Transverse colon (tissue), 4 donors: ENCODE measurements at regions not wholly inside any gene's neighbourhood (a gene's known extent, or its start where the extent isn't known, plus 50 kb on each side); places are given as distances from the start of the nearest gene placed in this dataset.

ENCODE experiments used
- DNase-seq: peaks from one replicate; pipeline ENCODE4 v3.0.0-alpha.2; 2019
- H3K27ac ChIP-seq, 4 donors: fragments of 200-600 bp; sonication (generic); 2 replicates each; pipeline ENCODE4 v1.5.1; 2016 to 2018; ENCODE audit warnings: inconsistent platforms in 4 of 4
- H3K27me3 ChIP-seq: fragments of 200-600 bp; sonication (generic); 2 replicates; pipeline ENCODE4 v1.5.1; 2017; ENCODE audit warnings: inconsistent platforms
- H3K36me3 ChIP-seq, 4 donors: fragments of 200-600 bp; sonication (generic); 2 replicates each; pipeline ENCODE4 v1.5.1; 2017 to 2019; ENCODE audit warnings: inconsistent platforms in 4 of 4
- H3K4me1 ChIP-seq, 4 donors: fragments of 200-600 bp; sonication (generic); 2 replicates each; pipeline ENCODE4 v1.5.1; 2017 to 2020; ENCODE audit warnings: inconsistent platforms in 4 of 4
- H3K4me3 ChIP-seq, 4 donors: fragments of 200-600 bp; sonication (generic); 1 replicate in 1 of 4; 2 replicates in 3 of 4; pipeline versions ENCODE4 v1.5.1 to v1.6.1; 2017 to 2019; ENCODE audit warnings: inconsistent platforms in 4 of 4
- H3K9me3 ChIP-seq, 2 donors: fragments of 200-600 bp; sonication (generic); 2 replicates each; pipeline ENCODE4 v1.5.1; 2017 to 2019; ENCODE audit warnings: inconsistent platforms in 2 of 2
- EP300 ChIP-seq: sonication (generic); formaldehyde crosslinking; IDR thresholded peaks from one replicate; pipeline ENCODE4 v1.6.1; 2017; ENCODE audit warnings: antibody characterized with exemption, low read depth
- POLR2A ChIP-seq: fragments of 450-650 bp; IDR thresholded peaks from one replicate; pipeline ENCODE4 v1.6.1; 2016; ENCODE audit warnings: antibody characterized with exemption, mild to moderate bottlenecking, moderate library complexity
- POLR2AphosphoS5 ChIP-seq, 3 donors: sonication (generic); formaldehyde crosslinking; IDR thresholded peaks; one replicate each; pipeline ENCODE4 v1.6.1; 2016; ENCODE audit warnings: antibody characterized with exemption in 3 of 3
- WGBS, 2 donors: methylation state at CpG; one replicate each; pipeline ENCODE4 v1.1.5; 2018; ENCODE audit warnings: low coverage in 1 of 2; 5-methylcytosine and 5-hydroxymethylcytosine counted together
- in situ Hi-C, 4 donors: fragments of 200-750 bp; cut with MboI; loops; one replicate each; pipeline versions ENCODE4 v1.15.0 to v1.15.1; 2017; ENCODE audit warnings: low sequenced_read_pairs in 3 of 4, low pct_ligation_motif_present in 1 of 4, low pct_unique_long_range_greater_than_20kb in 1 of 4
- intact Hi-C: fragments of 100-400 bp; cut with DNase I; formaldehyde crosslinking; loops from one replicate; pipeline ENCODE4 v1.15.1; 2023; ENCODE audit warnings: low total_unique reads
- TF ChIP-seq, protein P1 (sequence below), 5 experiments: fragments of 200-600 bp in 3 of 5; fragments of 450-650 bp in 2 of 5; sonication (generic) in 3 of 5; IDR thresholded peaks; 1 replicate in 2 of 5; 2 replicates in 3 of 5; pipeline ENCODE4 v1.5.1; 2016 to 2017; ENCODE audit warnings: antibody characterized with exemption in 5 of 5, inconsistent platforms in 3 of 5, mild to moderate bottlenecking in 2 of 5, moderate library complexity in 1 of 5

- Histone ChIP-seq H3K27me3 (no peaks in the 10 kb centered on the region), H3K9me3 (no peaks in the 10 kb centered on the region), H3K27ac (no peak overlapping the region), H3K36me3 (no peaks in the 10 kb centered on the region), H3K4me3 (no peak overlapping the region), H3K4me1 (no peaks in the 10 kb centered on the region)
- intact Hi-C loops, result no loop called here
- WGBS, 2 donors, result 82 to 87% methylated on average over 2 to 5 of the region's 5 CpGs
- TF ChIP-seq POLR2A, result no peak
- TF ChIP-seq, protein P1, sequence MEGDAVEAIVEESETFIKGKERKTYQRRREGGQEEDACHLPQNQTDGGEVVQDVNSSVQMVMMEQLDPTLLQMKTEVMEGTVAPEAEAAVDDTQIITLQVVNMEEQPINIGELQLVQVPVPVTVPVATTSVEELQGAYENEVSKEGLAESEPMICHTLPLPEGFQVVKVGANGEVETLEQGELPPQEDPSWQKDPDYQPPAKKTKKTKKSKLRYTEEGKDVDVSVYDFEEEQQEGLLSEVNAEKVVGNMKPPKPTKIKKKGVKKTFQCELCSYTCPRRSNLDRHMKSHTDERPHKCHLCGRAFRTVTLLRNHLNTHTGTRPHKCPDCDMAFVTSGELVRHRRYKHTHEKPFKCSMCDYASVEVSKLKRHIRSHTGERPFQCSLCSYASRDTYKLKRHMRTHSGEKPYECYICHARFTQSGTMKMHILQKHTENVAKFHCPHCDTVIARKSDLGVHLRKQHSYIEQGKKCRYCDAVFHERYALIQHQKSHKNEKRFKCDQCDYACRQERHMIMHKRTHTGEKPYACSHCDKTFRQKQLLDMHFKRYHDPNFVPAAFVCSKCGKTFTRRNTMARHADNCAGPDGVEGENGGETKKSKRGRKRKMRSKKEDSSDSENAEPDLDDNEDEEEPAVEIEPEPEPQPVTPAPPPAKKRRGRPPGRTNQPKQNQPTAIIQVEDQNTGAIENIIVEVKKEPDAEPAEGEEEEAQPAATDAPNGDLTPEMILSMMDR (IDR thresholded peaks at IDR 0.05), result no peak
- TF ChIP-seq EP300, result no peak
- TF ChIP-seq POLR2AphosphoS5 (IDR thresholded peaks at IDR 0.05), result no peak
- in situ Hi-C loops, result no loop called here
- DNase-seq, result no peak
Observed at GRCh38 chr15:96124436-96124835, 206.1 kb upstream of the NR2F2 start.

GRCh38 chr15:96125721-96126415, 204.6 kb upstream of the NR2F2 start:
- H3K27ac ChIP-seq, result no peak overlapping the region
- in situ Hi-C loops (no loop called here), intact Hi-C loops (no loop called here)
- H3K27me3 ChIP-seq, result no peaks in the 10 kb centered on the region
- TF ChIP-seq POLR2A (no peak), EP300 (no peak), POLR2AphosphoS5 (IDR thresholded peaks at IDR 0.05) (no peak)
- TF ChIP-seq, protein P1 (IDR thresholded peaks at IDR 0.05), result no peak
- H3K4me1 ChIP-seq, result no peaks in the 10 kb centered on the region
- H3K9me3 ChIP-seq, result no peaks in the 10 kb centered on the region
- no peak overlapping the region for H3K4me3 ChIP-seq
- no peaks in the 10 kb centered on the region for H3K36me3 ChIP-seq
- WGBS, 2 donors, result 71 to 89% methylated on average over 1 to 5 of the region's 5 CpGs
- no peak for DNase-seq

DNA sequence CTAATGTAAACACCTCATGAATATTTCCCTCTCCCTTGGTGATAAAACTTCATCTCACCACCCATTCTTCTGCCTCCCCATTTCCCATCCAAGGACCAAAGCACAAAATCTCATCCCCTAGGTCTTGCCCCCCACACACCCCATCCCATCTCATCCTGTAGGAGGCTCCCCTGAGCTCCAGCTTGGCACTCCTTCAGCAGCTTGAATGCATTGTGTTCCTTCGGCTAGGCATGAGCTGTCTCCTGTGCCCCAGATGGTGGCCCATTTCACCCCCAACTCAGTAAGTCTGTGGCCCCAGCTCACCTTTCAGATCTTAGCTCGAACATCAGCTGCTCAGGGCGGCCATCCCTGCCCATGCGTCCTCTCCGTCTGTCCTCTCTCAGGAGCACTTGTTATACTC, 203.6 kb upstream of the NR2F2 start:
- intact Hi-C loops, result no loop called here
- in situ Hi-C loops, result no loop called here
- H3K36me3 ChIP-seq, result no peaks in the 10 kb centered on the region
- 89 to 100% methylated on average over 4 to 5 of the region's 5 CpGs for WGBS, 2 donors
- H3K27ac ChIP-seq, result no peak overlapping the region
- H3K9me3 ChIP-seq, result no peaks in the 10 kb centered on the region
- TF ChIP-seq POLR2A (no peak), POLR2AphosphoS5 (IDR thresholded peaks at IDR 0.05) (no peak), EP300 (no peak)
- TF ChIP-seq, protein P1 (IDR thresholded peaks at IDR 0.05), result no peak
- DNase-seq, result no peak
- no peaks in the 10 kb centered on the region for H3K27me3 ChIP-seq
- H3K4me1 ChIP-seq, result no peaks in the 10 kb centered on the region
- no peak overlapping the region for H3K4me3 ChIP-seq

DNA sequence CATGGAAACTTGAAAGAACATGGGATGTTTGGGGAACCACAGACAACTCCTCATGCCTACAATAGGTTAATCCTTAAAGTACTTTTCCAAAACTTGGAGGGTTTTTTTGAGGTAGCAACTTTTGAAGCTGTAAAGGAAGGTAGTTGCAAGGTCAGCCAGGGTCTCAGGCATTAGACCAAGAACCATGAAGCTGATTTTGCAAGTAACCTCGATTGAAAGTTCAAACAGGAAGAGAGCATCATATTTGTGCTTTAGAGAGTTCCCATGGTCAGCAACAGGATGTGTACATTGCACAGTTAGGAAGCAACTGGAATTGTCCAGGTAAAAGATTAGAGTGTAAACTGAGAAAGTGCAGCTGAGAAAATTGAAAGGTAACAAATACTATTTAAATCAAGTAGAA, 199.8 kb upstream of the NR2F2 start:
- Histone ChIP-seq H3K27ac (no peak overlapping the region), H3K4me3 (no peak overlapping the region), H3K36me3 (no peaks in the 10 kb centered on the region), H3K4me1 (no peaks in the 10 kb centered on the region), H3K9me3 (no peaks in the 10 kb centered on the region), H3K27me3 (no peaks in the 10 kb centered on the region)
- TF ChIP-seq POLR2AphosphoS5 (IDR thresholded peaks at IDR 0.05), result no peak
- in situ Hi-C loops (no loop called here), intact Hi-C loops (no loop called here)
- WGBS, 2 donors, result 0 to 10% methylated on average over 1 of the region's 1 CpG
- no peak for DNase-seq

GRCh38 chr15:96132126-96132525, 198.4 kb upstream of the NR2F2 start:
- no peak for DNase-seq
- WGBS, 2 donors, result 91 to 100% methylated on average over 1 of the region's 1 CpG
- TF ChIP-seq, protein P1 (IDR thresholded peaks at IDR 0.05), result no peak
- TF ChIP-seq POLR2A, result no peak
- Histone ChIP-seq H3K9me3 (no peaks in the 10 kb centered on the region), H3K4me3 (no peak overlapping the region), H3K27ac (no peak overlapping the region), H3K36me3 (no peaks in the 10 kb centered on the region), H3K27me3 (no peaks in the 10 kb centered on the region), H3K4me1 (no peaks in the 10 kb centered on the region)
- intact Hi-C loops, result no loop called here
- in situ Hi-C loops, result no loop called here
